Fibroblast of lung (primary cell): ENCODE measurements at regions not wholly inside any gene's neighbourhood (a gene's known extent, or its start where the extent isn't known, plus 50 kb on each side); places are given as distances from the start of the nearest gene placed in this dataset.

Experiments
- EZH2 ChIP-seq: IDR thresholded peaks from 2 replicates; pipeline ENCODE4 v1.5.1; 2012; ENCODE audit warnings: low read length, control low read depth, mild to moderate bottlenecking; ENCODE audit errors: missing control alignments
- TF ChIP-seq, protein P1 (sequence below), 2 donors: IDR thresholded peaks in 1 of 2; conservative IDR thresholded peaks in 1 of 2; 1 replicate in 1 of 2; 2 replicates in 1 of 2; pipeline ENCODE4 v1.5.1; 2011 to 2012; ENCODE audit warnings: low read length in 2 of 2, control low read depth in 1 of 2, inconsistent platforms in 1 of 2, low read depth in 1 of 2, mild to moderate bottlenecking in 1 of 2

DNA sequence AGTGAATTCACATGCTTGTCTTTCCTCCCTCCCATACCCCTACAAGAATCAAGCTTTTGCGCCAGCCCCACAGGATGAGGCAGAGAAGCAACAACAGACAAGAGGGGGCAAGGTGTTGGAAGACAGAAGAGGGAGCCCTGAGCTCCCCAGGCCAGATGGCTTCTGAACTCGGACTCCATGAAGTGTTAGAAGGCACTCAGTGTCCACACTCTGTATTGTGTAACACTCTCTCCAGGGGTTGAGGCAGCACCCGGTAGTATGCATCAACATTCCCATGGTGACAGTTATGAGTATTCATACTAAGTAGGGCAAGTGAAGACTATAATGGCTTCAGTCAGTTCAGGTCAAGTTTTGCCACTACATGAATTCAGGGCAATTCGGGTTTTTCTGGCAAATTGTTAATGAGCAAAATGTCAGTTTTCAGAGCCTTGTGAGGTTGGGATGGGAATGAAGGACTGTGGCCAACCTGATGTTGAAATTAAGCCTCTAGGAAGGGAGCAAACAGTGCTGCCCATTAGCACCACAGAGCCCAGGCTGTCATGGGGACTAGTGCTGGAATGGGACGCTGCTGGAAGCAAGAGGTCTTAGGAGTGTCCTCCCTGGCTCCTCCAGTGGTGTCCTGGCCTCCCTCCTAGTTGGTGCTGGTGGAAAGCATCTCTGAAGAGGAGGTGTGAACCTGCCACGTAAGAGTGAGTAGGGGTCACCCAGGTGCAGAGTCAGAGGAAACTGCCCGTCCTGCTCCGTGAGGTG, 79.4 kb downstream of the KLF15 start:
- TF ChIP-seq, protein P1, sequence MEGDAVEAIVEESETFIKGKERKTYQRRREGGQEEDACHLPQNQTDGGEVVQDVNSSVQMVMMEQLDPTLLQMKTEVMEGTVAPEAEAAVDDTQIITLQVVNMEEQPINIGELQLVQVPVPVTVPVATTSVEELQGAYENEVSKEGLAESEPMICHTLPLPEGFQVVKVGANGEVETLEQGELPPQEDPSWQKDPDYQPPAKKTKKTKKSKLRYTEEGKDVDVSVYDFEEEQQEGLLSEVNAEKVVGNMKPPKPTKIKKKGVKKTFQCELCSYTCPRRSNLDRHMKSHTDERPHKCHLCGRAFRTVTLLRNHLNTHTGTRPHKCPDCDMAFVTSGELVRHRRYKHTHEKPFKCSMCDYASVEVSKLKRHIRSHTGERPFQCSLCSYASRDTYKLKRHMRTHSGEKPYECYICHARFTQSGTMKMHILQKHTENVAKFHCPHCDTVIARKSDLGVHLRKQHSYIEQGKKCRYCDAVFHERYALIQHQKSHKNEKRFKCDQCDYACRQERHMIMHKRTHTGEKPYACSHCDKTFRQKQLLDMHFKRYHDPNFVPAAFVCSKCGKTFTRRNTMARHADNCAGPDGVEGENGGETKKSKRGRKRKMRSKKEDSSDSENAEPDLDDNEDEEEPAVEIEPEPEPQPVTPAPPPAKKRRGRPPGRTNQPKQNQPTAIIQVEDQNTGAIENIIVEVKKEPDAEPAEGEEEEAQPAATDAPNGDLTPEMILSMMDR (conservative IDR thresholded peaks at IDR 0.05 in 1 of 2, IDR thresholded peaks at IDR 0.05 in 1 of 2; ENCODE audit: low read depth in 1 of 2, low read length in 2 of 2) = no peak
- no peak for TF ChIP-seq EZH2
